NOMO-1 treated with dmso at 0.1 percent for 144 hours (cell line): ENCODE measurements at regions not wholly inside any gene's neighbourhood (a gene's known extent, or its start where the extent isn't known, plus 50 kb on each side); places are given as distances from the start of the nearest gene placed in this dataset.
"Not testable (repeated sequence)": the region's sequence is repeated elsewhere in the genome, so short reads cannot be mapped to it uniquely, and the experiment has no call there.

Source experiments
- DNase-seq: peaks from one replicate; lab custom pipeline; 2025; ENCODE audit not compliant: unreplicated experiment; lab: John Stamatoyannopoulos, UW

GRCh38 chr9:82115900-82116299 is 127.3 kb downstream of the SPATA31D1 start:
- DNase-seq: no peak

- no peak for DNase-seq
Observed at GRCh38 chr9:82116556-82116955, 128.0 kb downstream of the SPATA31D1 start.

GRCh38 chr9:82117026-82117811 is 128.6 kb downstream of the SPATA31D1 start:
- no peak for DNase-seq

GRCh38 chr9:82122731-82123130 is 134.2 kb downstream of the SPATA31D1 start:
- DNase-seq: no peak

DNA sequence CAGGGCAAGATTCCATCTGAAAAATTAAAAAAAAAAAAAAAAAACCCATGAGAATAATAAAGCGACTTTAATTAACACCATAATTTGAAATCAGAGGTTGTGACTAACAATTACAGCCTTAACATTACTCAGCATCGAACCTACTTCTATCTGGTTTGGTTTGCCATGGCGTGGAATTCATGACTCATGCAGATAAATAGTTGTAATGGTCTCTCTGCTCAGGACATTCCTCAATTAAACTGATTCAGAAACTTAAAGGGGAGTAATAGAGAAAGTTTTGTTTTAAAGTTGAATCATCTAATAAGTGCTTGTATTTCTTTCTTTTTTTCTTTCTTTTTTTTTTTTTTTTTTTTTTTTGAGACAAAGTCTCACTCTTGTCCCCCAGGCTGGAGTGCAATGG is 135.5 kb downstream of the SPATA31D1 start:
- DNase-seq: no peak

- no peak for DNase-seq
Observed at GRCh38 chr9:82126256-82126655, 137.7 kb downstream of the SPATA31D1 start.

GRCh38 chr9:82127465-82127864 is 138.9 kb downstream of the SPATA31D1 start:
- no peak for DNase-seq

DNA sequence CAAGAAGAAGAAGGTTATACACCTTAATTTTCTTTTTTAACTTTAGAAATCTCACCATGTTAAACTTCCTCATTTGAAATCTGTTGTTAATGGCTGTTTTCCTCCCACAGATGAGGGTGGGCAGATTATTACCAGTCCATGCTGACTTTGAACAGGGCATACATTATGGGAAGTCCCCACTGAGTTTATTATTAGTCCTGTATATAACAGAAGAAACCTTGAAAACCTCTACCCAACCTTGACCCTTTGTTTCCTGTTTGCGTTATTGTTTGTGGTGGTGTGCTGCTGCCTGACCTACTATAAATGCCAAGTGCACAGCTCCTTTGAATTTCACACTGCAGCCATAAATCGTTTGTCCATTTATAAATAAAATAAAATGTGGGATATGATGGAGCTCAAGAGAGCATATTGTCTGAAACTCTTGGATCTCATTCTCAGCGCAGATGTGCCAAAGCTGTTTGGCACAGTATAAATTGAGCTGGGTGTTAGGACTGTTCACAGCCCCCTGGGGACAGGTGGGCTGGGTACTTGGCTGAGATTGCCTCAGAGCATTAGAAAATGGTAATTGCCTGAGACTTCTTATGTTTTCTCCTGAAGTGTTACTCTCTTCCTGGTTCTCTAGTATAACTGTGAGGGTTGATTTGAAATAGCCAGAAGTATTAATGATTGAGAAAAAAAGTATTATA is 139.6 kb downstream of the SPATA31D1 start:
- DNase-seq: no peak

DNA sequence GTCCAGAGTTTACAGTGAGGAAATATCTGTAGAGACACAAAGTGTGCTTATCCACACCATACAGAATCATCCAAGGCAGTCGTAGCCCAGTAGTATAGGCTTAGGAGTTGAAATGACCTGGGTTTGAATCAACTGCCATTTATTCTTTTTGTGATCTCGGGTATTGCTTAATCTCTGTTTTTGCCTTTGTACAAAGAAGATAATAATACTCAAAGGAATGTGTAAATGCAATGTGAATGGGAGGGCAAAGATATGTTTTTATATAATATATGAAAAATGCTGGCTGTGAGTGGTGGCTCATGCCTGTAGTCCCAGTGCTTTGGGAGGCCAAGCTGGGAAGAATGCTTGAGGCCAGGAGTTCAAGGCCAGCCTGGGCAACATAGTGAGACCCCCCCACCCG is 141.1 kb downstream of the SPATA31D1 start:
- DNase-seq: no peak

- DNase-seq: no peak
Observed at GRCh38 chr9:82130331-82131042, 141.9 kb downstream of the SPATA31D1 start.

DNA sequence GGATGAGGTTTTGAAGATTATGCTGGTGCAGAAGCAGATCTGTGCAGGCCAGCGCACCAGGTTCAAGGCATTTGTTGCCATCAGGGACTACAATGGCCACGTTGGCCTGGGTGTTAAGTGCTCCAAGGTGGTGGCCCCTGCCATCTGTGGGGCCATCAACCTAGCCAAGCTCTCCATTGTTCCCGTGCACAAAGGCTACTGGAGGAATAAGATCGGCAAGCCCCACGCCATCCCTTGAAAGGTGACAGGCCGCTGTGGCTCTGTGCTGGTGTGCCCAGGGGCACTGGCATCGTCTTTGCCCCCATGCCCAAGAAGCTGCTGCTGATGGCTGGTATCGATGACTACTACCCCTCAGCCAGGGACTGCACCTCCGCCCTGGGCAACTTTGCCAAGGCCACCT is 142.5 kb downstream of the SPATA31D1 start:
- DNase-seq: no peak

DNA sequence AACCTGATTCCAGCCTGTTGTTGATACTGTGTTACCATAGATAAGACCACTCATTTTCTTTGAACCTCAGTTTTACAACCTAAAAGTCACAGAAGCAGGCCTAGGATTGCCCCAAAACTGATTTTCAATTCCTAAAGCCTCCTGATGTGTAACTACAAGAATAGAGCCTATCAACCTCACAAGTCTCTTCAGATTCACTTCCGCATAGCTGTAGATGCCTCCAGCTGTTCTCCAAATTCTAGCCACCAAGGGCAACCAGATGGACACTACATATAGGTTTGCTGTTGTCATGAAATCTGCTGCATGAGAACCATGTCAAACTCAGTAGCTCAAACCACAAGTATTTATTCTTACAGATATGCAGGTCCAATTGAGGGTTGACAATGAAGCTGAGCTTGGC is 143.5 kb downstream of the SPATA31D1 start:
- DNase-seq: no peak

- DNase-seq: no peak
Observed at GRCh38 chr9:82134010-82134409, 145.4 kb downstream of the SPATA31D1 start.

- no peak for DNase-seq
Observed at GRCh38 chr9:82135106-82135505, 146.5 kb downstream of the SPATA31D1 start.

DNA sequence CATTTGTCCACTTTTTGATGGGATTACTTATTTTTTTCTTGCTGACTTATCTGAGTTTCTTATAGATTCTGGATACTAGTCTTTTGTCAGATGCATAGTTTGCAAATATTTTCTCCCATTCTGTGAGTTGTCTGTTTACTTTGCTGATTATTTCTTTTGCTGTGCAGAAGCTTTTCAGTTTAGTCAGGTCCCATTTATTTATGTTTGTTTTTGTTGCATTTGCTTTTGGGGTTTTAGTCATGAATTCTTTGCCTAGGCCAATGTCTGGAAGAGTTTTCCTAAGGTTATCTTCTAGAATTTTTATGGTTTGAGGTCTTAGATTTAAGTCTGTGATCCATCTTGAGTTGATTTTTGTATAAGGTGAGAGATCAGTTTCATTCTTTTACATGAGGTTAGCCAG is 149.5 kb downstream of the SPATA31D1 start:
- DNase-seq: not testable (repeated sequence)

DNA sequence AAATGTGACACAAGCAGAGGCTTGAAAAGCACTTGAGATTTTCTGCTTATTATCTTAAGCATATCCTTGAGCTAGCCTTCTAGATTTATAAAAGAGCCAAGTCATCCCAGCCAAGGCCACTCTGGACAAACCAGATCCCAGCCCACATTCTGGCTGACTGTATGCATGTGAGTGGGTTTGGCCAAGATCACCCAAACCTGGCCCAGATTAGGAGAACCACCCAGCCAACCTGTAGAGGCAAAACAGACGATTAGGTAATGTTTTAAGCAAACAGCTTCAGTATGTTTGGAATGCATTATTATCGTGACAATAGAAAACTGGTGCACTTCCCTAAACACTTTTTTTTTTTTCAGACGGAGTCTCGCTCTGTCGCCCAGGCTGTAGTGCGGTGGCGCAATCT is 151.9 kb downstream of the SPATA31D1 start:
- no peak for DNase-seq

DNA sequence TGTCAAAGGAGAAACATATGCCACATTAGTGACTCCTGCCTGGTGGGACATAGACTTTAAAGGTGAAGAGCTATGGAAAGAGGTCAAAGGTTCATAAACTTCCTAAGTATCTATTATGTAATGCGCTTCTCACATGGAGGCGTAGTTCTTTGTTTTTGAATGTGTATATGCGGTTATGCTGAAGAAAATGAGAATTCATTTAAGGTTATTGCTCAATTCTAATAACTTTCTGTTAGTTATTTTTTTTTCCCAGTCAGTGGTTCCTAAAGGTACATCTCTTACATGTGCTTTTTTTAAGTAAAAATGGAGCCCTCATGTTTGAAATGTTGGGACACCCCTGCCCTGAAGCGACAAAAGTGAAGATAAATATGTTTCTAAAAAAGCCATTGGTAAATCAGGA is 156.2 kb downstream of the SPATA31D1 start:
- no peak for DNase-seq

GRCh38 chr9:82146677-82147076 is 158.1 kb downstream of the SPATA31D1 start:
- no peak for DNase-seq

GRCh38 chr9:82147798-82148425 is 159.3 kb downstream of the SPATA31D1 start:
- no peak for DNase-seq

- DNase-seq: no peak
Observed at GRCh38 chr9:82148426-82148810, 159.8 kb downstream of the SPATA31D1 start.

DNA sequence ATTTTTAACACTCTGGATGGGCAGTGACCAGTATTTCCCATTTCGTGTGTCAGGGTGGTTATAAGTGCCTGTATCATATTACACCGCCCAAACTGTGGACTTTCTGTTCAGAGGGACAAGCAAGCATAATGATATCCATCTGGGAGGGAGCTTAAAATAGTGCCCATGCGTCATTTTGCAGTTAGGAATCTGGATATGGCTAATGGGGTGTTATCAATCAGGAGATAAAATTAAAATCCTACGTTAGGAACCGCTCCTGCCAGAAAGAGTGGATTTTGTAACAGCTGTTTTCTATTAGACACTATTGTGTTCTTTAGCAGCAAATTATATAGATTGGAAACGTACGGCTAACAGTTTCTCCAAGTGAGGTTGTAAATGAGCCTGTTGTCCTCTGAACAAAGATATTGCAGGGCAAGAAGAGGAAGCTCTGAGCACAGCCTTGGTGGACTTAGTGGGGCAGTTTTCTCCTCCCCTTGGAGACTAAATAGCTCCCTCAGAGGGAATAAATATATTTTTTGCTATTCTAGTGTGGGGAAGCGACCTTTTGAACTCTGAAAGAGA is 160.4 kb downstream of the SPATA31D1 start:
- DNase-seq: no peak
